ENCODE measurements at regions not wholly inside any gene's neighbourhood (a gene's known extent, or its start where the extent isn't known, plus 50 kb on each side); places are given as distances from the start of the nearest gene placed in this dataset.

GRCh38 chr6:91293395-91293794, 706.5 kb upstream of the MAP3K7 start:
- TF ChIP-seq CTCF (IDR thresholded peaks at IDR 0.05): no peak
- no peak for TF ChIP-seq POLR2A (IDR thresholded peaks at IDR 0.05)

Data from body of pancreas (tissue), 4 donors.